HEK293T (cell line): ENCODE measurements at regions not wholly inside any gene's neighbourhood (a gene's known extent, or its start where the extent isn't known, plus 50 kb on each side); places are given as distances from the start of the nearest gene placed in this dataset.

ENCODE experiments used
- ARNT ChIP-seq: fragments of 450-650 bp; IDR thresholded peaks from 2 replicates; pipeline ENCODE4 v1.6.1; 2017; ENCODE audit warnings: mild to moderate bottlenecking
- BHLHE40 ChIP-seq: fragments of 450-650 bp; IDR thresholded peaks from 2 replicates; pipeline ENCODE4 v1.6.1; 2016; ENCODE audit warnings: mild to moderate bottlenecking, moderate library complexity, borderline replicate concordance
- CTBP1 ChIP-seq: fragments of 450-650 bp; IDR thresholded peaks from 2 replicates; pipeline ENCODE4 v1.6.1; 2016; ENCODE audit warnings: borderline replicate concordance
- ELF4 ChIP-seq: fragments of 450-650 bp; IDR thresholded peaks from 2 replicates; pipeline ENCODE4 v1.6.1; 2017; ENCODE audit warnings: antibody characterized with exemption
- FOXA1 ChIP-seq: fragments of 450-650 bp; IDR thresholded peaks from 2 replicates; pipeline ENCODE4 v1.6.1; 2016; ENCODE audit warnings: mild to moderate bottlenecking
- FOXK2 ChIP-seq: fragments of 450-650 bp; IDR thresholded peaks from 2 replicates; pipeline ENCODE4 v1.6.1; 2016; ENCODE audit warnings: mild to moderate bottlenecking
- FOXM1 ChIP-seq: fragments of 450-650 bp; IDR thresholded peaks from 2 replicates; pipeline ENCODE4 v1.6.1; 2017; ENCODE audit warnings: mild to moderate bottlenecking, borderline replicate concordance
- HDGF ChIP-seq: fragments of 450-650 bp; IDR thresholded peaks from 2 replicates; pipeline ENCODE4 v1.6.1; 2017; ENCODE audit warnings: antibody characterized with exemption, borderline replicate concordance
- L3MBTL2 ChIP-seq: fragments of 450-650 bp; conservative IDR thresholded peaks from 2 replicates; pipeline ENCODE4 v1.6.1; 2016; ENCODE audit warnings: mild to moderate bottlenecking
- SP1 ChIP-seq: fragments of 450-650 bp; IDR thresholded peaks from 2 replicates; pipeline ENCODE4 v1.6.1; 2017
- SUZ12 ChIP-seq: fragments of 450-650 bp; IDR thresholded peaks from 2 replicates; pipeline ENCODE4 v1.6.1; 2016; ENCODE audit warnings: mild to moderate bottlenecking
- TARDBP ChIP-seq: fragments of 450-650 bp; IDR thresholded peaks from 2 replicates; pipeline ENCODE4 v1.6.1; 2016
- ZNF384 ChIP-seq: fragments of 450-650 bp; IDR thresholded peaks from 2 replicates; pipeline ENCODE4 v1.6.1; 2016
- TF ChIP-seq, protein P1 (sequence below): fragments of 450-650 bp; IDR thresholded peaks from 2 replicates; pipeline ENCODE4 v1.6.1; 2016

DNA sequence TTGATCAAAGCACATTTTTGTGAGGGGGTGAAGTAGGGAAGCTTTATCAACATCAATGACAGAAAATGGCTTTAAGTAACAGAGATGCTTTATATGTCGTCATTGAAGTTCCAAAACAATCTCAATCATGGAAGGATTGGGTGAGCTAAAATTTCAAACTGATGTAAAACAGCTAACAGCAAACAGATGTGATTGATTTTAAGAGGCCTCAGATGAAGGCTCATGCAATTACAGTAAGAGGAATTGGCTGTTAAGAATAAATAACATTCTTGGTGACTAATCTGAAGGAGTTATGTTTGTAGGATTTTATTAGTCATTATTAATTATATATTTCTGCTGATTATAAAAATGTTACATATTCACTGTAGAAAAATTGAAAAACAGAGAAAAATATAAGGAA is 63.5 kb upstream of the PUM3 start:
- TF ChIP-seq SP1 (no peak), HDGF (no peak), SUZ12 (no peak), L3MBTL2 (no peak), ARNT (no peak), BHLHE40 (no peak), ELF4 (no peak), FOXA1 (no peak), ZNF384 (no peak), FOXK2 (no peak), CTBP1 (no peak), TARDBP (no peak), FOXM1 (no peak)
- TF ChIP-seq, protein P1, sequence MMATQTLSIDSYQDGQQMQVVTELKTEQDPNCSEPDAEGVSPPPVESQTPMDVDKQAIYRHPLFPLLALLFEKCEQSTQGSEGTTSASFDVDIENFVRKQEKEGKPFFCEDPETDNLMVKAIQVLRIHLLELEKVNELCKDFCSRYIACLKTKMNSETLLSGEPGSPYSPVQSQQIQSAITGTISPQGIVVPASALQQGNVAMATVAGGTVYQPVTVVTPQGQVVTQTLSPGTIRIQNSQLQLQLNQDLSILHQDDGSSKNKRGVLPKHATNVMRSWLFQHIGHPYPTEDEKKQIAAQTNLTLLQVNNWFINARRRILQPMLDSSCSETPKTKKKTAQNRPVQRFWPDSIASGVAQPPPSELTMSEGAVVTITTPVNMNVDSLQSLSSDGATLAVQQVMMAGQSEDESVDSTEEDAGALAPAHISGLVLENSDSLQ, result no peak
